HG03159 (cell line): ENCODE measurements at regions not wholly inside any gene's neighbourhood (a gene's known extent, or its start where the extent isn't known, plus 50 kb on each side); places are given as distances from the start of the nearest gene placed in this dataset.
"Not testable (repeated sequence)": the region's sequence is repeated elsewhere in the genome, so short reads cannot be mapped to it uniquely, and the experiment has no call there.

Experiments
- ATAC-seq: cut with Tn5 transposase; IDR thresholded peaks from one replicate; pipeline ENCODE4 v1.9.1; 2021; ENCODE audit warnings: mild to moderate bottlenecking, moderate library complexity; ENCODE audit not compliant: unreplicated experiment

DNA sequence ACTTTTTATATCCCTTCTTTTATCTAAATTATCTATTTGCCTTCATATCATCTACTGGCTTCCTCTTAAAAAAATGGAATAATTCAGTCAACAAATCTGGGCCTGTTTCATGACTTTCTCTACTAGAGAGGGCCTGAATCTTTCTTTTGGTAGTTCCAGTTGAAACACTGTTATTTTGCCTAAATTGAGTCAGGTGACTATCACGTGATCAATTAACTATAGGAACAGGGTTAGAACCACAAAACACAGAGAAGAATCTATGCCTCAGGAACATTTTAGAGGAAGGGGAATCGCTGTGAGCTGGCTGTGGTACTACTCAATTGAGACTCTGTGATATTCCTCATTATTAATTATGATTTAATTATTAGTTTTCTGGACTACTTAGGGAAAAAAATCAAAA, 736.7 kb upstream of the PITX2 start:
- ATAC-seq: no peak

DNA sequence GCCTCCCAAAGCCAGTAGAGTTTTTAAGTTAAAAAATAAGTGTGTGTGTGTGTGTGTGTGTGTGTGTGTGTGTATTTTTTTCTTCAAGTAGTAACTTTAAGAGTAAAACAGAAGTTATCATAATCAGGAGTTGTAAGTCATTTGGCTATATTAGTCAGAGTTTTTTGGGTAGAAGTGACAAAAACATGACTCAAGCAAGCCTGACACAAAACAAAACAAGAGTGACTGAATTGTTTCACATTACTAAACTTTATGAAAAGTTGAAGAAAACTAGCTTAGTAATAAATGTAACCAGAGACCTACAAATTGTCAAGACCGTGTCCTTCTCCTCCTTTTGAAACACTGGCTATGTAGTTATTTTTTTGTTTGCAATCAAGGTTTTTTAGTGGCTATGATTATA, 738.0 kb upstream of the PITX2 start:
- no peak for ATAC-seq

DNA sequence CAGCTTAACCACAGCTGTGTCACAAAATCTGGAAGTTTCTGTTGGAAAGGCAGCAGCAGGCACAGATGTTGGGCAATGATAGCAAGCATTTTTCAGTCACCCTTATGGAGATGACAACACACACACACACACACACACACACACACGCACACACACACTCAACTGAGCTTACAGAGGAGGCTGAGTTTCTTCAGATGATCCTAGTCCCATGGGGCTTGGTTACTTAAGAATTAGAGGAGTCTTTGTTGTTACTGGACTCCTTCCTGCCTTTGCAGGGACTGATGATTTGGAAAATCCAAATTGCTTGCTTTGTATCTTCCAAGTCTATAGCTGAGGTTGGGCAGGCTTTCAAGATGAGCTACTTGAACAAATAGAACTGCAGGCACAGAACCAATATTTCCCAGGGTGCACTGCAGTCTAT, 740.1 kb upstream of the PITX2 start:
- no peak for ATAC-seq

DNA sequence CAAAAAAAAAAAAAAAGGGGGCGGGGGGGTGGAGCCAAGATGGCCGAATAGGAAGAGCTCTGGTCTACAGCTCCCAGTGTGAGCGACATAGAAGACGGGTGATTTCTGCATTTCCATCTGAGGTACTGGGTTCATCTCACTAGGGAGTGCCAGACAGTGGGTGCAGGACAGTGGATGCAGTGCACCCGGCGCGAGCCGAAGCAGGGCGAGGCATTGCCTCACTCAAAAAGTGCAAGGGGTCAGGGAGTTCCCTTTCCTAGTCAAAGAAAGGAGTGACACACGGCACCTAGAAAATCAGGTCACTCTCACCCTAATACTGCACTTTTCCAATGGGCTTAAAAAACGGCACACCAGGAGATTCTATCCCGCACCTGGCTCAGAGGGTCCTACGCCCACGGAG, 755.0 kb upstream of the PITX2 start:
- ATAC-seq: not testable (repeated sequence)

DNA sequence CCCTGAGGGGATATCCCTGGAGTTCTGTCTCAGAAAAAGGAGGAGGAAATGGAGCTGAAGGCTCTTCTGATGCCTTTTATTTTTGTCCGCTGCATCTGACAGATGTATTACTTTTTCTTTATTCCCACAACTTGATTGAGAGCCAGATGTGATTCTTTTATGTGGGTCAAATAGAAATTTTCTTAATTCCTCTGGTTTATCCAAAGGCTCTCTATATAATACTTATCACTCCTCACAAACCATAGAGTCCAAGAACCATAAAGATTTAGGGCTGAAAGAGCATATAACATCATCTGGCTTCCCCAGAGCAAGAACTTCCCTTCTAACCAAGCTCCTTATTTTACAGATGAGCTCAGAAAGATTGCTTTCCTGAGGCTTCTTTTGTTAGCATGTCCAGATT, 756.7 kb upstream of the FAM241A start:
- ATAC-seq: no peak

DNA sequence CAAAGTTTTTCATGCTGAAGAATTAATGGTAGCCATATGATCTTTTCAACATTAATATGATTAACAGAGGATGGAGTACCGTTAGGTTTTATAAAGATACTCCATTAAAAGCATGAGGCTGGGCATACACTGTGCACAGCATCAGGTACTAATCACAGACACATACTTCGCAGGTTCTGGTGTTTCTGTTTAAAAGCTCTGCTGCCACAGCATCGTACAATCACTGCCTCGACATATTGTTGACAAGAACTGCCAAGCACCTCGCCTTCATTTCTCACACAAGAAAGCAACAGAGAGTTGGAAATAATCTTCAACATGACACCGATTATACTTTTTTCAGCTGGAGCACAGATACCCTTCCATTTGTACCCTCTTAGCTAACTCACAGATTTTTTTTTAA, 753.4 kb upstream of the FAM241A start:
- no peak for ATAC-seq

DNA sequence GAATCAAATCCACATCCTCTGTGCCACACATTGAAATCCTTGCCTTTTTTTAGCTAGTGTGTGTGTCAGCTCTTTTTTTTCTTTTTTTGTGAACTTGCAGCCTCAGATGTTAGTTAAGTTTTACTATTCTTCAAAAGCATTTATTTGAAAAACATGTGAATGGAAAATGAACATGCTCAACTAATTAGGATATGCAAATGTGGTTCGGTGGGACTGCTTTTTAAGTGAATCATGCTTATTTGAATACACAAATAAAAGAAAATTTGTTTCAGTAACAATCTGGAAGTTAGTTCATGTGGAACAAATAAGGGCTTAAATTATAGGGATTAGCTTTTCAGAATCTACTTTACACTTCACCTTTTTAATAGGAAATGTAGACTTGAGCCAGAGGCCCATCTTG, 751.5 kb upstream of the FAM241A start:
- ATAC-seq: no peak

DNA sequence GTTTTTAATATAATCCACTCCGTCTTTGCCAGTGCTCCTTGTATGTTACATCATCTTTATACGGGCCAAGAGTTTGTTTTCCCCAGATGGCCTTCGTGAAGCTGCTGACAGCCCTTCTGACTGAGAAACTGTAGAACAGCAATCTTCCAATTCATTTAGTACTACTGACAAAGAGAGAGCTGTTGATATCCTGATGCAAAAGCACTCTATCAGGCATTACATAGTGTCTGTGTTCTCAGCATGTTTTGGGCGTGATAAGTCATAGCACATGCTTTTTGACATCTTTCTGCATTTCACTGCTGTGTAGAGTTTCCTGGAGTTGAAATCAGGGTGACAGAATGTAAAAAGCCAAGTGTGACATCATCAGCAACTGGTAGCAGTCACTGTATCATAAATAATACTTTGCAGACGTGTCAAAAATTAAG, 746.3 kb upstream of the FAM241A start:
- ATAC-seq: no peak

DNA sequence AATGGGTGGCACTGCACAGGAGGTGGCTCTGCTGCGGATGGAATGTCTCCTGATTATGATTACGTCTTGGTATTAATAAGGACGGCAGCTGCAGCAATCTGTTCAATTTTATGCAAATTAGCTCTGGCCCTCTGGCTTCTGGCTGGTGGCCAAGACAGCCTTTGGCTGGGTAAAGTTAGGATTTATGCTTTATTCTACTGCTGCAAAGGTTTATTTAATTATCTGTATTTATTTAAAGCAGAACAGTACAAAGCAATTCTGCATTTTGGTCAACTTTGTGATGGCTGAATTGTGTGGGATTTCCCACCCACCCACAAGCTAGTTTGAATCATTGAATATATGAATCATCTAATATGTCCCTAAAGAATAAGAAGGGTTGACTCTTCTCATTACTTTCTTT, 745.6 kb upstream of the FAM241A start:
- no peak for ATAC-seq

DNA sequence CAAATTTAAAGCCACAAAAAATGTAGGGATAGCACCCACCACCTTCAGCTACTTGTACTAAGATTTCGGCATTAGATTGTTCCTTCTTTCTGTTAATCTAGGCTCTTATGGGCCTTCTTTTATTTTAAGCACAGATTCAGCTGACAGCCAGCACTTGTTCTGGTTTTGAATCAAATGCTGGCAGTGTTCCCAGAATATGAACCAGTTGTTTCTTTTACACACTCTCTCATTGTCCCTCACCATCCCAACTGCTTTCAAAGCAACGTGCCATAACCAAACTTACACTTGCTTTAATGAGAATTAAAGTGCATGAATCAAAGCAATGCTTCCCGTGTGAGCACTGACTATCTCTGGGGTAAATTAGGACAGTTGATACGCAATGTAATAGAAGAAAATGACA, 744.5 kb upstream of the FAM241A start:
- ATAC-seq: no peak

DNA sequence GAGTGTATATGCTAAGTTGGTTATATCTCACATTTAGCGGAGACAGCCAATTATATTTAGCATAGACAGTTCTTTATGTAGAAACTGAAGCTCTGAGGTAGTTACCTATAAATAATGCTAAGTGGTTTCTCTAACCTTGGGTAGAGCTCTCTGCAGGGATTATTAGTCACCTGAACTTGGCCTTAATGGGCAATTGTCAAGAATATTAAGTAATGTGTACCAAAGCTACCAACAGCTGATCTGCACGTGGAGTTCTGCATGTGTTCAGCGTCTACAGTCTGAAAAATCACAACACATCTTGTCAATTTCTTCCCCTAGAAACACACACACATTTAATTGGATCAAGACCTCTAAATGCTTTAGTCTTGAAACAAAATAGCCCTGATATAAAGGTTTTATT, 740.6 kb upstream of the FAM241A start:
- ATAC-seq: no peak

DNA sequence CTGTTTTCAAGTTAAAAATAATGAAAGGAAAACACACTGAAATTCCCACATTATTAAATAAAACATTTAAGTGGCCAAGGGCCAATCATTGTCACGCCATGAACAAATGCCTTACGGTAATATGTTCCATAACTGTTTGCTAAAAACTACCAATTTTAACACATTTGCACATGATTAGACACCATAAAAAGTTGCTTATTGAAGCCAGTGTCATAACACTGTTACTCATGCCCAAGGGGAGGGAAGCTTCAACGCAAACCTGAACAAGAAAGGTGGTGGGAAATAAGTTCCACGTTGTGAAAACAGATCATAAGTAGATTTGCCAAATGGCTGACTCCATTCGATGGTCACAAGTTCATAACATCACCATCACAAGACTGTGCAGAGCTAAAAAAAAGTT, 739.3 kb upstream of the FAM241A start:
- no peak for ATAC-seq

DNA sequence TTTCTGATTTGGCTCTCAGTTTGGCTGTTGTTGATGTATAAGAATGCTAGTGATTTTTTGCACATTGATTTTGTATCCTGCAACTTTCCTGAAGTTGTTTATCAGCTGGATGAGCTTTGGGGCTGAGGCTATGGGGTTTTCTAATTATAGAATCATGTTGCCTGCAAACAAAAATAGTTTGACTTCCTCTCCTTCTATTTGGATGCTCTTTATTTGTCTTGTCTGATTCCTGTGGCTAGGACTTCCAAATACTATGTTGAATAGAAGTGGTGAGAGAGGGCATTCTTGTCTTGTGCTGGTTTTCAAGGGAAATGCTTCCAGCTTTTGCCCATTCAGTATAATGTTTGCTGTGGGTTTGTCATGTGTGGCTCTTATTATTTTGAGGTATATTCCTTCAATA, 734.7 kb upstream of the FAM241A start:
- no peak for ATAC-seq

DNA sequence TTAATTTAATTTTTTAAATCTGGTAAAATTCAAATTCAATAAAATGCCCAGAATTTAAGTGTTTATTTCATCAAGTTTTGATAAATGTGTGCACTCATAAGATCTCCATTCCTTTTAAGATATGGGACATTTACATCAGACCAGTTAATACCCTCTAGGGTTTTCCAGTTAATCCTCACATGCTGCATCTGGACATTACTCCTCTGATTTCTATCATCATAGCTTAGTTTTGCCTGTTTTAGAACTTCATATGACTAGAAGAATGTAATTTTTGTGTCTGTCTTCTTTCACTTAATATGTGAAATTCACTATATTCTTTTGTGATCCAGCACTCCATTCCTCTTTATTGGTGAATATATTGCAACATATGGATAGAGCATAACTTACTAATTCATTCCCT, 727.7 kb upstream of the FAM241A start:
- ATAC-seq: no peak

DNA sequence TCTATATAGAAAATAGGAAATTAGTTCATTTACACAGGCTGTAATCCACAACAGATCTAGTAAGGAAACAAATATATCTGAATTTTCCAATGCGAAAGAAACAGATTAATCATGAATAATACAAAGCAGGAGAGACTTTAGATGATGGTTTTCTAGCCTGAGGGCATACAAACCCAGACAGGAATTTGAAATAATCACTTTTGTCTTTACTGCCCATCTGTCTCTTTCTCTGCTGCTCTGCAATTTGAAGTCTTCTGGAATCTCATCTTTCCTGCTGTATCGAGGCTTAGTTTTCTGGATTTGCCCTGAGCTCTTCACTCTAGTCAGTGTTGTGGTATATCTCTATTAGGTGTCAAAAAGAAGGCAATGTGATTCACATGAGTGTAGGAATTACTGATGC, 711.8 kb upstream of the FAM241A start:
- no peak for ATAC-seq

DNA sequence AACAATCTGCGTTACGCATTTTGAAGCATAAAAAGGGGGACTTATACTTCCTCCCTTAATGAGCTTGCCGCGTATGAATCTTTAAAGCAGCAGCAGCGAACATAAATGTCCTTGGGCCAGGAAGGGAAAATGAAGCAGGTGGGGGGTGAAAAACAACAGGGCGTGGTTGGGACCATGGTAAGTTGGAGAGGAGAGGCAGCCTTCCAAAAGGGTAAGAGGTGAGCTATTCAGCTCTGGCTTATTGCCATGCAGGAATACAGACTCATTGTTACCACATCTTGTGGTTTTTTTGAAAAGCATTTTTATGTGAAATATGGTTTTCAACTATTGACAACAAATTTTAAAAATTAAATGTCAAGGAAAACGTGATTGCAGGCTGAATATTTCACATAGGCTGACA, 710.7 kb upstream of the FAM241A start:
- ATAC-seq: no peak

DNA sequence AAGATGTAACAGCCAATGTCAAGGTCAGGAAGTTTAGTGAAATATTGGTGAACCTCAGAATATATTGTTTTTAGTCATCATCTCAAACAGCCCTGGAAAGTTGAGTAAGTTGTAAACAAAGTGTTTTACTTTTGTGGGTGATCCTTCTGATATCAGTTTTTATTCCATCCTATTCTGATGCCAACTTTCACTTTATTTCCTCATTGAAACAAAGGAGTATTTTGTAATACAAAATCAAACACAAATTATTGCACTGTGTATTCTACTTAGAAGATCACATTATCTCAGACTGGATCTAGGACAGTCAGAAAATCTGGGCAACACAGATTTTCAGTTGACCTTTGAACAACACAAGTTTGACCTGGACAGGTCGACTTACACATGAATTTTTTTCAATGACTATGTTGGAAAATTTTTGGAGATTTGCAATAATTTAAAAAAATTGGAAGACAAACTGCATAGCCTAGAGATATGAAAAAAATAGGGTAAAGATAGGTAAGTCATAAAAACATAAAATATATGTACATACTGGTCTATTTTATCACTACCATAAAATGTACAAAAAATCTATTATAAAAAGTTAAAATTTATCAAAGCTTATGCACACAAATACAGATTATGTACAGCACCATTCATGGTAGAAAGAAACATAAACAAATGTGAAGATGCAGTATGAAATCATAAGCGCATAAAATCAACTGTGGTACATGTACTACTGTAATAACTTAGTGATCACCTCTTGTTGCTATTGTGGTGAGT, 709.1 kb upstream of the FAM241A start:
- no peak for ATAC-seq

DNA sequence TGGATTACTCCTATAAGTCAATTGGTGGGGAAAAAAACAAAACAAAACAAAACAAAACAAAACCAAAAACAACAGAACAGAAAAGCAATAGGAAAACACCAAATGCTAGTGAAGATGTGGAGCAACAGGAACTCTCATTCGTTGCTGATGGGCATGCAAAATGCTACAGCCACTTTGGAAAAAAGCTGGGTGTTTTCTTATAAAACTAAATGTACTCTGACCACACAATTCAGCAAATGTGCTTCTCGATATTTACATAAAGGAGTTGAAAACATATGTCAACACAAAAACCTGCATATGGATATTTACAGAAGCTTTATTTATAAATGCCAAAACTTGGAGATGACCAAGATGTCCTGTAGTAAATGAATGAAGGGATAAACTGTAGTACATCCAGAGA, 703.6 kb upstream of the FAM241A start:
- ATAC-seq: no peak

DNA sequence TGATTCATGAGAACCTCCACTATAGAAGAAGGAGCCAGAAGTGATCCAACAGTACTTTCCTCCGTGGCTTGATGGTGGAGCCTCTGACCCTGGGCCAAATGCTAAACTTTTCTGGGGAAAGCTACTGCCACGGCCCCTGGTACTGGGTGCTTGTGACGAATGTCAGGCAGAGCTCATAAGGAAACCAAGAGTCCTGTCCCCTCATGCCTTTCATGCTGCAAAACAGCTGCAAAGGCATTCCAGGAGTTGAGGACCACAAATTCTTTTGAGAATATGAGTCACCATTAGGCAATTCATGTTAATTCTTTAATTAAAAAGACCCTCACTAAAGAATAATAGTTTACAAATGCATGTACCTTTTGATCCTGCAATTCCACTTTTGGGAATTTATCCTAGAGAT, 700.4 kb upstream of the FAM241A start:
- not testable (repeated sequence) for ATAC-seq

DNA sequence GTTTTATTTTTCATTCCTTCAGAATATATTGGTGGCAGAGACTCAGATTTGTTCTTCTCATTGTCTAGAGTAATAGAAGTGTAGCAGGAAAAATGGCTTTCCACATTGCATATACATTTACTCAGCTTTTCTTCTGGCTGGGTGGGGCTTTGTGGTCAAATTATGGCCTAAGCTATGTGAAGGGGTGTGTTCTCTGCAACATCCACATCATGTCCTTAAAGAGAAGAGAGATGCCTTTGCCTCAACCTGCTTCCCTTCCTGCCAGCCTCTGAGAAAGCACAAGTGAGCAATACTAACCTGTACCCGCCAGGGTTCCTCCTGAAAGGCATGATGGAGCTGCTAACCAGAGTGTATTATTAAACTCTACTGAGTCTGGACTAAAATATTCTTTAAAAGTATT, 695.6 kb upstream of the FAM241A start:
- ATAC-seq: no peak

DNA sequence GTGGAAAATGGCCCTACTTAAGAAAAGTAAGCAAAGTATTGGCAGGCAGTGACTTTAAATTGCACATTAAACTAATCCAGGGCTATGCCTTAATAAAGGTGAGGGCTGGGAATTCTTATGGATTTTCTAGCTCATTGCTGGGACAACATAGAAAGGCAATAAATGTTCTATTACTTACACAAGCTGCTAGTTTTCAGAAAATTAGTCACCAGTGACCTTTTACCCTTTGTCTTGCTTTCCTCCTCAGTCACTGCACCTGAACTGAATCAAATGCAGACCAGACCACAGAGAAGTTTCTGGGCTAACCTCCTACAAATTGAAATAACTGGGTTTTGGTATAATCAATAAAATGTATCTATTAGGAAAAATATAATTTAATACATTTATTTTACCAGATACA, 694.4 kb upstream of the FAM241A start:
- ATAC-seq: no peak

DNA sequence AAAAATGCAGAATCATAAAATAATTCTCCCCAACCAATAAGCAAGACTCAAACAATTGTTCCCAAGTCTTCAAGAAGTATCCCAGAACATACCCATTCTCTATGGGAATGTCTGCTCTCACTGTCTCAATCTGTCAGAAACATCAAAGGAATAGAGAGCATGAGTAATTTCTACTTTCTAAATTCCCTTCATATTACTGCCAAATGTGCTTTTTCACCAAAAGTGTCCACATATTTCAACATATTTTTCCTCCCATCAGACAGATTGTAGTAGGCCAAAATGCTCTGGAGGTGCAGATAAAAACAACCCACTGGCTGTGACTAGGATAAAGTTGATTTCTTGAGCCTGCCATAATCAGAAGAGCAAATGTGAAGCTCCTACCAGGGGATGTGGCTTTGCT, 692.0 kb upstream of the FAM241A start:
- no peak for ATAC-seq

DNA sequence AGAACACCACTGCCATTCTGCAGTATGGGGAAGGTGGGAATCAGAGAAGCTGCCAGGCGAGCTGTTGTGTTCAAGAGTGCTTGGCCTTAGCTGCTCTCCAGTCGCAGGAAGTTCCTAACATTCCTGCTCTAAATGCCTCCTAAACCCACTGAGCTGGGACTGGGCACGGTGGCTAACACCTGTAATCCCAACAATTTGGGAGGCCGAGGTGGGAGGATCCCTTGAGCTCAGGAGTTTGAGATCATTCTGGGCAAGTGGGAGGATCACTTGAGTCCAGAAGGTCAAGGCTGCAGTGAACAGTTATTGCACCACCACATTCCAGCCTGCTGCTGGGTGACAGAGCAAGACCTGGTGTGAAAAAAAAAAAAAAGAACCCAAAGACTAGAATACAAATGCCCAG, 690.3 kb upstream of the FAM241A start:
- no peak for ATAC-seq
